ENCODE measurements at regions not wholly inside any gene's neighbourhood (a gene's known extent, or its start where the extent isn't known, plus 50 kb on each side); places are given as distances from the start of the nearest gene placed in this dataset.

DNA sequence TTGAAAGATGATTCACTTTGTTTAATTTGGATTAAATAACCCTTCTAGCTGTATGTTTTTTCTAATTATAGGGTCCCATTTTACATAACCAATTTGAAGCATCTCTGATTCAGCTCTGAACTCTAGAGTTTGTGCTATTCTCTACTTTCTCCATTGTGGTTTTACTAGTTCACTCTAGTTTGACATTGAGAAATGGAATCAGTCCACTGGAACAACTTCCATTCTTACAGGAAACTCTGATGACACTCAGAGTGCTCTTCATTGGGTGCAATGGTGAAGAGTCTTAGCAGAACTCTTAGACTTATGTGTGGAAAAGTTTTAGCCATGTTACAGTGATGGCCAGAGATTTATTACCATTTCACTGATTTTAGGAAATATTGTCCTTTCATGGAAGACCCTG lies 140.7 kb downstream of the DYRK2 start:
- no peak for TF ChIP-seq POLR2A (IDR thresholded peaks at IDR 0.05)
- TF ChIP-seq, protein P1, sequence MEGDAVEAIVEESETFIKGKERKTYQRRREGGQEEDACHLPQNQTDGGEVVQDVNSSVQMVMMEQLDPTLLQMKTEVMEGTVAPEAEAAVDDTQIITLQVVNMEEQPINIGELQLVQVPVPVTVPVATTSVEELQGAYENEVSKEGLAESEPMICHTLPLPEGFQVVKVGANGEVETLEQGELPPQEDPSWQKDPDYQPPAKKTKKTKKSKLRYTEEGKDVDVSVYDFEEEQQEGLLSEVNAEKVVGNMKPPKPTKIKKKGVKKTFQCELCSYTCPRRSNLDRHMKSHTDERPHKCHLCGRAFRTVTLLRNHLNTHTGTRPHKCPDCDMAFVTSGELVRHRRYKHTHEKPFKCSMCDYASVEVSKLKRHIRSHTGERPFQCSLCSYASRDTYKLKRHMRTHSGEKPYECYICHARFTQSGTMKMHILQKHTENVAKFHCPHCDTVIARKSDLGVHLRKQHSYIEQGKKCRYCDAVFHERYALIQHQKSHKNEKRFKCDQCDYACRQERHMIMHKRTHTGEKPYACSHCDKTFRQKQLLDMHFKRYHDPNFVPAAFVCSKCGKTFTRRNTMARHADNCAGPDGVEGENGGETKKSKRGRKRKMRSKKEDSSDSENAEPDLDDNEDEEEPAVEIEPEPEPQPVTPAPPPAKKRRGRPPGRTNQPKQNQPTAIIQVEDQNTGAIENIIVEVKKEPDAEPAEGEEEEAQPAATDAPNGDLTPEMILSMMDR (IDR thresholded peaks at IDR 0.05) = no peak
